ENCODE measurements at regions not wholly inside any gene's neighbourhood (a gene's known extent, or its start where the extent isn't known, plus 50 kb on each side); places are given as distances from the start of the nearest gene placed in this dataset.
"Not testable (repeated sequence)": the region's sequence is repeated elsewhere in the genome, so short reads cannot be mapped to it uniquely, and the experiment has no call there.

GRCh38 chr5:158268286-158268685 lies 409.3 kb upstream of the CLINT1 start:
- no peak for DNase-seq (ENCODE audit: low spot score)

- DNase-seq (ENCODE audit: low spot score): no peak
Observed at GRCh38 chr5:158267228-158267627, 408.3 kb upstream of the CLINT1 start.

DNA sequence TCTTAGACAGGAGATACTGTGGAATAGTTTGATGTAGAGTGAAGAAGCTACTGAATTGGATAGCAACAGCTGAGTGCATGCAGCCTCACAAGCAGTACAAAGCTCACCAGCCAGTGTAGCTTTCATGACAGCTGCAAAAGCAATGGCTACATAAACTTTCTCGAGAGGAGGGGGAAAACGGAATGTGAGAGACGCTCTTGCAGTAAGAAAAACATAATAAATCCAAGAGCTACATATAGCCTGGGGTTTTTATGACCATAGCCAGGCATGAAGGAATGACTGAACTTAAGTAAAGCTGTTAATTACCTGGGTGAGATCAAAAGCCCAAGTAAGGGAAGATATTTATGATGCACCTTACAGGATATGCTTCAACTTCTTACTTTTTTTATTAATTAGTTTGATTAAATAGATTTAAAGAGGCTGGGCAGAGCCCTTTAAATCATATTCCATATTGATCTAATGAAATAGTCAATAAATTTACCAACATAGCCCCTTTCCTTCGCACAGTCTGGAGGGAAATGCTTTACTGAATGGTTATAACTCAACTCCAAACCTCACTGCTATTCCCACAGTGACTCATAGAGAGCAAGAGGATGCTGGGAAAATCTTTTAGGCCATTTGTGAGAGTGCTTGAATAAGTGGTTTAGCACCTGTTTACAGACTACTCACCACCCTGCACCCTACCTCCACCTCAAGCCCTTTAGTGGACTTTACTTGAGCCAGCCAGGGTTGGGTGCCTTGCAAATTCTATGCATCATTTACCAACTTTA lies 407.2 kb upstream of the CLINT1 start:
- DNase-seq (ENCODE audit: low spot score): no peak

DNA sequence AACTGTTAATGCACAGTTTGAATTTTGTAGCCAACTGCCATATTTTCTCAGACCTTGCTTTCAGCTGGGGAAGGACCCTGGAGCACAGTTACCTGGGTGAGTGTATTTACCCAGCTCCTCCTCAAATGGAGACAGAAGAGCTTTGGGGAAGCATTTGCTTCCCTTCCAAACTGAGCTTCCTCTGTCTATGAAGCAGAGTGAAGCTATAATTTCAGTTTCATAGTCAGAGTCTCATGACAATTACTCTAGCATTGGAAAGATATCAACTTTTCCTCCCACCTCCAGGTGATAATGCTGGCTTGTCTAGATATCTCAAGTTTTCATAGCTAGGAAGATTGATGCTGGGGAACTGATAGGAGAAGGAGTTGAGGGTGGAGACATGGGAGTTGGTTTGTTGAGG lies 406.4 kb upstream of the CLINT1 start:
- DNase-seq (ENCODE audit: low spot score): no peak

GRCh38 chr5:158264264-158264663 lies 405.3 kb upstream of the CLINT1 start:
- no peak for DNase-seq (ENCODE audit: low spot score)

DNA sequence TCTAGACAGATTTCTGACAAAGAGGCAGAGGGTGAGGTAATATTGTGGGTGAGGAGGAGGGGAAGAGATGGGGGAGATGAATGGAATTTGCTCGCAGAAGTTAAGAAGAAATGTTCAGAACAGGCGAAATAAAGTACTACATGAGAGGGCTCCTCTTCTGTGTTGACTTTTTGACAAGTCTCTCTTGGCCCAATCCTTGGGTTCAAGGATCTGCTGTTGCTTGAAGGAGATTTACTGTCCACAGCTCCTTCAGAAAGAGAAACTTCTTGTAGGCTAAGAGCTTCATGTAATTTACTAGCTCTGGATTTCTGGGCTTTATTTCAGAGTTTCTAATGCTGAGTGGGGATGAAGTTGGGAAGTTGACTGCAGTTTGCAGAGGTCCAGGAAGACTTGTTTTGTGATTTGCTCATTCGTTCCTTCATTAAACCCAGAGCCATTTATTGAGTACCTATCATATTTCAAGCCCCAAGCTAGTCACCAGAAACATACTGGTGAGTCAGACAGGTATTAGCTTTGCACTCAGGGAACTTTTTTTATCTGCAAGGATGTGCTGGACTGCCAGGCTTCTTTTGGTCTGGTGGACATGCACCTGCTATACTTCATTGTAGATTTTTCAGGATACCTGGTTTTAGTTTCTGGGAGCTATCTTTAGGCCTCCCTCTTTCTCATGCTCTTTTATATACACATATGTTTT lies 402.9 kb upstream of the CLINT1 start:
- no peak for DNase-seq (ENCODE audit: low spot score)

DNA sequence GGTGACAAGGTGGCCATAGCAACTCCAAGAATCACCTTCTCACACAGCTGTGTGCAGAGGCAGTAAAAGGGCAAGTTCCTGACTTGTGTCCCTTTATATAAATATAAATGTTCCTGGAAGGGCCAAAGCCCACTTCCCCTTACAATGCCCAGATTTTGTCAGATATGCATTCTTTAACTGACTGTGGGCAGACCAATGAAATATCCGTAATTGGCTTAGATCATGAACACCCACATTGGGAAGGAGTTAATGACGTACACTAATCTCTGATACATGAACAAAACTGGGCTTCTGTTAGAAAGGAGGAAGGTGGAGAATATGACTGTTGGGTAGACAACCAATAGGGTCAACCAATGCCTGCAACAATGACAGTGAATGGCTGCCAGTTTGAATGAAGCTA lies 397.2 kb upstream of the CLINT1 start:
- DNase-seq (ENCODE audit: low spot score): no peak

- DNase-seq (ENCODE audit: low spot score): no peak
Observed at GRCh38 chr5:158255609-158256008, 396.7 kb upstream of the CLINT1 start.

- DNase-seq (ENCODE audit: low spot score): no peak
Observed at GRCh38 chr5:158246661-158247060, 387.7 kb upstream of the CLINT1 start.

DNA sequence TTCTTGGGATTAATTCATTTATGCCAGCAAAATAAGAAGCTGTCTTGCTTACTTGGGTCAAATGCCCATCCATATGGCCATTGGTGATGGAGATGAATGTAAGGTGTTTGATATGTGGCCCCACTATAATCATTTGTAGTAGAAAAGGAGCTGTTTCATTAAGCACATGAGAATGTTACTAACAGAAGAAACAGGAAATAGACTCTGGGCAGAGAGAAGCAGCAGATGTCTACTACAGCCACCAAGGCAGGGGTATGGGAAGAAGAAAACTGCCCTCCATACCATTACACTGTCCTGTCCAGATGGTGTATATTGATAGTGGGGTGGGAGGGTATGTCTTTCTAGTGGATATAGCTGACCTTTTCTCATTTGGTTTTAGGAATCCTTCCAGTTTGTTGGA lies 386.6 kb upstream of the CLINT1 start:
- DNase-seq (ENCODE audit: low spot score): no peak

- DNase-seq (ENCODE audit: low spot score): no peak
Observed at GRCh38 chr5:158244882-158245281, 385.9 kb upstream of the CLINT1 start.

DNA sequence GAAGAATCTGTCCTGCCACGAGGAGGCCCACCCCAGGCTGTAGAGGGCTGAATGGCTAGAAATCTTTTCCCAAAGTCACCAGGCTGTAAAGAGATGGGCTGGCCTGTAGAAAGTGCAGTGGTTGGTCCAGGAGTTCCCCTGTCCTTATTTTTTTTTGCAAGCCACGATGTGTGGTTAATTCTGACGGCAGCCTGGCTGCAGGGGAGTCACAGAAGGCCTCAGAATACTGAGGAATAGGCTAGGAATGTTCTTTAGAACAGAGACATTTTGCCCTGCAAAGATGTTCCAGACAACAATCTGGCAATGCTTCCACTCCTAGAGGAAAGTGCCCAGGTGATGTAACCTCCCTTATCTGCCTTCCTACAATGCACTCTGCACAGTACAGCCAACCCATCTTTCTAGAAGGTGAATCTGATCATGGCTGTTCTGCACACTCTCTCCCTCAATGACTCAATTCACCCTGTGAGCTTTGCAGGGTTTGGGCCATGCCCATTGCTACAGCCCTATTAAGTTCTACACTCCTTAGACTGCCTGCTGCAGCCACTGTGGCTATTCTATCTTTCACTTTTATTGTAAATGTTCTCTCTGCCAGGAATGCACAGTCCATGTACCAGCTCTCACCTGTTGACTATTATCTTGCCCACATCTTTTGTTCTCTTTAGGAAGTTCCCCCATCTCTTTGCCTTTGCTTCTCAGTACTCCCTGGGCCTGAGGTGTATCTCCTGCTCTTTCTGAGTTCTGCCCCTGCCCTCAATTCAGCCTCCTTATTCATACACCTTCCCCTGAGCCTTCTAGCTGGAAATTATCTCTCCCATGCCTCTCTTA lies 377.8 kb upstream of the CLINT1 start:
- DNase-seq (ENCODE audit: low spot score): no peak

GRCh38 chr5:158235159-158235547 lies 376.2 kb upstream of the CLINT1 start:
- DNase-seq (ENCODE audit: low spot score): no peak

DNA sequence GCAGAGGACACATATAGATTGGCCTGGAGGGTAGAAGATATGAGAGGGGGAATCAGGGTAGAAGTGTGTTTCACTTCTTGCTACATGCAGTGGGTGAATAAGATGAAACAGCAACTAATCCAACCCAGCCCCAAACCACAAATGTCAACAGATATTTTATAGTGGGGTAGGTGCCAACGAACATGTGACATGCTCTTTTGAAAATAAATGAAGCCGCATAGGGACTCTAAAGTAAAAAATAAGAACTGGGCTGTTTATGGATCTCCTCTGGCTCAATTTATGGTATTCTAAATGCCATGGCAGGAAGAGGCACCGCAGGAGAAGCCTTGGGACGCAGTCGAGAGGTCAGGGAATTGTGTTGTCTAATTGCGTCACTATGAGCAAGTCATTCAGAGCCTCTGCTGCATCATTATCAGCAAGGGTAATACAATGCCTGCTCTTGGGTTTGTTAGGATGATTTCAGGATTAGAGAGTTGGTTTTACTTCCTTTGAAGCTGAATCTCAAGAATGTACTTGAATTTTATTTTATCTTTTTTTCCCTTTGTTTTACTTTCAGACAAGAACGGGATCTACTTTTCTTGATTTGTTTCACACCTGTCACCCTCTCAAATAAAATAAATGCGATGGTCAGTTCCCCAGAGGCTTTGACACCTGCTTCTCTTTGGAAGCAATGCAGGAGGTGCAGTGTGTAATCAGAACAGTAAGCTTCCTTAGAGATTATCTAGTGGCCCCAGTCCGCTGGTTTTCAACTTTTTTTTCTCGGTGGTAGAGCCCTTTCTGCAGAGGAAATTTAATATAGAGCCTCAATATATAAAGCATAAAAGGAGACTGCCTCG lies 375.6 kb upstream of the CLINT1 start:
- DNase-seq (ENCODE audit: low spot score): no peak

DNA sequence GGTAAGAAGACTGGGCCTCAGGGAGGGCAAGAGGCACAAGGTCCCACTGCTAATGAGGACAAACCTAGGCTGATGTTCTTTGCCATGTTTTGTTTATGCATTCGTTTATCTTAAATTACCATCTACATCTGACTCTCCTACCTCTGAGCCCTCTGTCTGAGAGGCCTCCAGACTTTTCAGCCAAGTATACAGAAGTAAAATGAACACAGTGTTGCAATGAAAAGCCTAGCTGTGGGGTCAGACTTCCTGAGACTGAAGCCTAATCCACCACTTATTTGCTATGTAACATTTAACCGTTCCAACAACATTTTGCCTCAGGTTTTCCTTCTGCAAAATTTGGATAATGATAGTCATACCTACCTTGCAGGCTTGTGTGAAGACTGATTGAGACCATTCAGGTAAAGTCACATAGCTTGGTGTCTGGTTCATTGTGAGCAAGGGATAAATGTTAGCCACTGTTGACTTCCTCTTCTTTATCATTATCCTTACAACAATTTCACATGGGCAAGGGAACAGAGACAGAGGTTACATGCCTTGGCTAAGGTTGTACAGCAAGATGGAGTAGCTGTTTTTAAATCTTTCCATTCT lies 374.9 kb upstream of the CLINT1 start:
- no peak for DNase-seq (ENCODE audit: low spot score)

GRCh38 chr5:158227314-158227713 lies 368.4 kb upstream of the CLINT1 start:
- not testable (repeated sequence) for DNase-seq (ENCODE audit: low spot score)

DNA sequence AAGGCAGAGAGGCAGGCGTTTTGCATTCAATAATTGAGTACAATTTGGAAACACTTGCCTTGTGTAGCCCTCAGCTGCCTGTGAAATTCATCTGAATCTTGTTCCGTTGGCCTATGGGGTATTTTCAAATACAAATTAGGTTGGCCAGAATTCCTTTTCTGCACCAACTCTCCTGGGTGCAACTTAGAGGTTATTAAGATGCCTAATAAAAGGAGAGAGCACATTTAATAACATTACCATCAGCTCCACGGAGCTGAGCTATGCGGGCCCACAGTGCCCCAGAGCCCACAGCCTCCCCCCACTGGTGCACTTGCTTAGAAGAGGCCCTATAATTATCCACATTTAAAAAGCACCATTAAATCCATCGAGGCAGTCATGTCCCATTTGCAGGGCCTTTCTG lies 367.6 kb upstream of the CLINT1 start:
- DNase-seq (ENCODE audit: low spot score): no peak

GRCh38 chr5:158224253-158224652 lies 365.3 kb upstream of the CLINT1 start:
- DNase-seq (ENCODE audit: low spot score): no peak

DNA sequence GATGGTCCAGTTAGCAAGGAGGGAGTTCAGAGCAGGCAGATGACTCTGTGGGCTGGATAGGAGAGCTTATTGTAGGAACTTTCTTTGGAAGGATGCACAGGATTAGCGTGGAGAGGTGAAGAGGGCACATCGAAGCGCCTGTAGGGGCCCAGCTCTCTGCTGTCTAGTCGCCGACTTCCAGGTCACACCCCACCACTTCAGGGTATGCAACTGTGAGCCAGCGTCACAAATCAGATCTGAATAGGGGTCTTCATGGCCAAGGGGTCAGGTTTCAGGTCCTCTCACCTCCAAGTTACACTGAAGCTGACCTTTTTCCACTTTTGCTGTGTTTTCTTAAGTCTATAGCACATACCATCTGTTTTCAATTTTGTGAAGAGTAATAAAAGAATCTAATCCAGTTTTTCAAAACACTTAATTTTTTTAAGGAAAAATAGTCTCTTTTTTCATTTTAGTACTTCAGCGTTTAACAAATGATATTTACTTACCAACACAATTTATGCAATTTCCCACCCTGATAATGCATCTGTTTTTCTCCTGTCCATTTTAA lies 364.2 kb upstream of the CLINT1 start:
- no peak for DNase-seq (ENCODE audit: low spot score)

DNA sequence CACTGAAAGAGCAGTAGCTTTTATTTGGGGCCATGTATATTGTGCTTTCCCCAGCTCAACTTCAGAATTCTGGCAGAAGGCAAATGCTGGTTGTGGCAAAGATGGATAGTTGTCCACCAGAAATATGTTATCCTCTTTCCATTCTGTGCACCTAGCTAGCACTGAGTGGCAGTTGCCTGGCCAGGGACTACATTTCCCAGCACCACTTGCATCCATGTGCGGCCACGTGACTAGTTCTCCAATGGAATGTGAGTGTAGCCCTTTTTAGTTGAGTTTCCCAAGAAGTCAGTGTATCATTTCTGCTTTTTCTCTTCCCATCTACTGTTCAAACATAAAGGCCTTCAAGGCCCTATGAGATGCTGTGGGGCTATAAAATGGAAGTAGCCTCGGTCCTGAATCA lies 354.0 kb upstream of the CLINT1 start:
- DNase-seq (ENCODE audit: low spot score): no peak

- no peak for DNase-seq (ENCODE audit: low spot score)
Observed at GRCh38 chr5:158212237-158212636, 353.3 kb upstream of the CLINT1 start.
